ENCODE measurements at regions not wholly inside any gene's neighbourhood (a gene's known extent, or its start where the extent isn't known, plus 50 kb on each side); places are given as distances from the start of the nearest gene placed in this dataset.

GRCh38 chr19:30074096-30074495 lies 132.1 kb downstream of the URI1 start:
- Histone ChIP-seq H3K4me1 (ENCODE audit: insufficient read depth, poor library complexity, severe bottlenecking) (no peaks in the 10 kb centered on the region), H3K27ac (ENCODE audit: poor library complexity, severe bottlenecking) (no peak overlapping the region), H3K4me3 (ENCODE audit: severe bottlenecking) (no peak overlapping the region), H3K9me3 (ENCODE audit: severe bottlenecking) (no peaks in the 10 kb centered on the region), H3K36me3 (ENCODE audit: low read depth) (no peaks in the 10 kb centered on the region), H3K27me3 (ENCODE audit: insufficient read depth, poor library complexity, severe bottlenecking) (peaks cover 11% of the 10 kb centered on the region)
- DNase-seq (ENCODE audit: low spot score) (peak; percentile 26), ATAC-seq (ENCODE audit: low read depth) (no peak)
- TF ChIP-seq CTCF (IDR thresholded peaks at IDR 0.05; ENCODE audit: poor library complexity, severe bottlenecking): no peak

- TF ChIP-seq CTCF (IDR thresholded peaks at IDR 0.05; ENCODE audit: poor library complexity, severe bottlenecking): no peak
- Histone ChIP-seq H3K9me3 (ENCODE audit: severe bottlenecking) (no peaks in the 10 kb centered on the region), H3K27ac (ENCODE audit: poor library complexity, severe bottlenecking) (no peak overlapping the region), H3K27me3 (ENCODE audit: insufficient read depth, poor library complexity, severe bottlenecking) (peaks cover 11% of the 10 kb centered on the region), H3K36me3 (ENCODE audit: low read depth) (no peaks in the 10 kb centered on the region), H3K4me1 (ENCODE audit: insufficient read depth, poor library complexity, severe bottlenecking) (no peaks in the 10 kb centered on the region), H3K4me3 (ENCODE audit: severe bottlenecking) (no peak overlapping the region)
- DNase-seq (ENCODE audit: low spot score): peak; percentile 38
- ATAC-seq (ENCODE audit: low read depth): 0 out of 3 replicates have a peak, but pooled peaks have one; percentile 29
These were observed 133.0 kb downstream of the URI1 start for GRCh38 chr19:30074741-30075715.

- Histone ChIP-seq H3K27me3 (ENCODE audit: insufficient read depth, poor library complexity, severe bottlenecking) (peaks cover 11% of the 10 kb centered on the region), H3K4me3 (ENCODE audit: severe bottlenecking) (no peak overlapping the region), H3K27ac (ENCODE audit: poor library complexity, severe bottlenecking) (no peak overlapping the region), H3K4me1 (ENCODE audit: insufficient read depth, poor library complexity, severe bottlenecking) (no peaks in the 10 kb centered on the region), H3K9me3 (ENCODE audit: severe bottlenecking) (no peaks in the 10 kb centered on the region), H3K36me3 (ENCODE audit: low read depth) (no peaks in the 10 kb centered on the region)
- peak; percentile 35 for DNase-seq (ENCODE audit: low spot score)
- no peak for TF ChIP-seq CTCF (IDR thresholded peaks at IDR 0.05; ENCODE audit: poor library complexity, severe bottlenecking)
- ATAC-seq (ENCODE audit: low read depth): no peak
These were observed 134.1 kb downstream of the URI1 start for GRCh38 chr19:30076101-30076551.

- H3K27me3 ChIP-seq (ENCODE audit: insufficient read depth, poor library complexity, severe bottlenecking): peaks cover 11% of the 10 kb centered on the region
- TF ChIP-seq CTCF (IDR thresholded peaks at IDR 0.05; ENCODE audit: poor library complexity, severe bottlenecking): no peak
- no peak overlapping the region for H3K4me3 ChIP-seq (ENCODE audit: severe bottlenecking)
- H3K27ac ChIP-seq (ENCODE audit: poor library complexity, severe bottlenecking): no peak overlapping the region
- H3K4me1 ChIP-seq (ENCODE audit: insufficient read depth, poor library complexity, severe bottlenecking): no peaks in the 10 kb centered on the region
- no peaks in the 10 kb centered on the region for H3K36me3 ChIP-seq (ENCODE audit: low read depth)
- H3K9me3 ChIP-seq (ENCODE audit: severe bottlenecking): no peaks in the 10 kb centered on the region
- no peak for DNase-seq (ENCODE audit: low spot score)
- ATAC-seq (ENCODE audit: low read depth): no peak
These were observed 135.0 kb downstream of the URI1 start for GRCh38 chr19:30076751-30077670.

Data from RWPE2 (cell line).